ENCODE measurements at regions not wholly inside any gene's neighbourhood (a gene's known extent, or its start where the extent isn't known, plus 50 kb on each side); places are given as distances from the start of the nearest gene placed in this dataset.

DNA sequence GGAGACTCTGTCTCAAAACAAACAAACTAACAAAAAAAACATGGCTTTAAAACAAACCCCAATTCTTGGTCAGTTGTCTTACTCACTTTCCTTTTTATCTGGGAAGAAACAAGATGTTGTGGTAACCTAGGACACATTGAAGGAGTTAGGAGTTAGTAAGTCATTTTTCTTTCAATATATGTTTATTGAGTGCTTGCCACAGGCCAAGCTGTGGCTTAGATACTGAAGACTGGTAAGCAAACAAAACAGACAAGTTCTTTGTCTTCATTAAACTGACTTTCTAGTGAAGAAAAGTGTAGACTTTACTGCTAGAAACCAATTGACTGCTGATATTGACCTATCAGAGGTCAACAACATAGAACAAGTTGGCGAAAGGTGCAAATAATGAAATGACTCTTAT is 1228.3 kb upstream of the FAM98A start:
- TF ChIP-seq EZH2 (IDR thresholded peaks at IDR 0.05): no peak
- TF ChIP-seq, protein P1, sequence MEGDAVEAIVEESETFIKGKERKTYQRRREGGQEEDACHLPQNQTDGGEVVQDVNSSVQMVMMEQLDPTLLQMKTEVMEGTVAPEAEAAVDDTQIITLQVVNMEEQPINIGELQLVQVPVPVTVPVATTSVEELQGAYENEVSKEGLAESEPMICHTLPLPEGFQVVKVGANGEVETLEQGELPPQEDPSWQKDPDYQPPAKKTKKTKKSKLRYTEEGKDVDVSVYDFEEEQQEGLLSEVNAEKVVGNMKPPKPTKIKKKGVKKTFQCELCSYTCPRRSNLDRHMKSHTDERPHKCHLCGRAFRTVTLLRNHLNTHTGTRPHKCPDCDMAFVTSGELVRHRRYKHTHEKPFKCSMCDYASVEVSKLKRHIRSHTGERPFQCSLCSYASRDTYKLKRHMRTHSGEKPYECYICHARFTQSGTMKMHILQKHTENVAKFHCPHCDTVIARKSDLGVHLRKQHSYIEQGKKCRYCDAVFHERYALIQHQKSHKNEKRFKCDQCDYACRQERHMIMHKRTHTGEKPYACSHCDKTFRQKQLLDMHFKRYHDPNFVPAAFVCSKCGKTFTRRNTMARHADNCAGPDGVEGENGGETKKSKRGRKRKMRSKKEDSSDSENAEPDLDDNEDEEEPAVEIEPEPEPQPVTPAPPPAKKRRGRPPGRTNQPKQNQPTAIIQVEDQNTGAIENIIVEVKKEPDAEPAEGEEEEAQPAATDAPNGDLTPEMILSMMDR (IDR thresholded peaks at IDR 0.05): no peak

Measured in neural progenitor cell (in vitro differentiated cells).